OCI-LY3 (cell line): ENCODE measurements at regions not wholly inside any gene's neighbourhood (a gene's known extent, or its start where the extent isn't known, plus 50 kb on each side); places are given as distances from the start of the nearest gene placed in this dataset.

ENCODE experiments used
- EZH2phosphoT487 ChIP-seq: fragments of 200-600 bp; shearing (Covaris generic); IDR thresholded peaks from 2 replicates; pipeline ENCODE4 v1.6.1; 2018; ENCODE audit warnings: antibody characterized with exemption, mixed run types, low read depth
- TF ChIP-seq, protein P1 (sequence below): fragments of 200-600, 300-600 bp; sonication (generic); IDR thresholded peaks from 2 replicates; pipeline ENCODE4 v1.5.1; 2014; ENCODE audit warnings: antibody characterized with exemption, low read length, low read depth

DNA sequence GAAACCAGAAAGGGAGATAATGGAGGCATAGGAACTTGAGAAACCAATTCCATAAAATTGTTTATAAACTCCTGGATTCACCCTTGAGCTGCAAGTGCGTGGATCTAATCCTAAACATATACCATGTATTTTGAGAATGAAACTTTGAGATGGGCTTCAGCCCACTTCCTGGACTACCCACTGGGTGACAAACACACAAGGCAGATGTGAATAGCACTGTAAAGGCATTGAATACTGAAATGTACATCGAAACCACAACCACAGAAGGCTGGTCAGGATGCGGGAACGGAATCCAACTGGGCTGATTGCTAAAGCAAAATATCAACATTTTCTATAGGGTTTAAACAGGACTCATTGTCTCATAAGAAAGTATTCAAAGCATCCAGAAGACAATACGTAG, 228.5 kb upstream of the ZEB2 start:
- TF ChIP-seq, protein P1, sequence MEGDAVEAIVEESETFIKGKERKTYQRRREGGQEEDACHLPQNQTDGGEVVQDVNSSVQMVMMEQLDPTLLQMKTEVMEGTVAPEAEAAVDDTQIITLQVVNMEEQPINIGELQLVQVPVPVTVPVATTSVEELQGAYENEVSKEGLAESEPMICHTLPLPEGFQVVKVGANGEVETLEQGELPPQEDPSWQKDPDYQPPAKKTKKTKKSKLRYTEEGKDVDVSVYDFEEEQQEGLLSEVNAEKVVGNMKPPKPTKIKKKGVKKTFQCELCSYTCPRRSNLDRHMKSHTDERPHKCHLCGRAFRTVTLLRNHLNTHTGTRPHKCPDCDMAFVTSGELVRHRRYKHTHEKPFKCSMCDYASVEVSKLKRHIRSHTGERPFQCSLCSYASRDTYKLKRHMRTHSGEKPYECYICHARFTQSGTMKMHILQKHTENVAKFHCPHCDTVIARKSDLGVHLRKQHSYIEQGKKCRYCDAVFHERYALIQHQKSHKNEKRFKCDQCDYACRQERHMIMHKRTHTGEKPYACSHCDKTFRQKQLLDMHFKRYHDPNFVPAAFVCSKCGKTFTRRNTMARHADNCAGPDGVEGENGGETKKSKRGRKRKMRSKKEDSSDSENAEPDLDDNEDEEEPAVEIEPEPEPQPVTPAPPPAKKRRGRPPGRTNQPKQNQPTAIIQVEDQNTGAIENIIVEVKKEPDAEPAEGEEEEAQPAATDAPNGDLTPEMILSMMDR, result no peak
- no peak for TF ChIP-seq EZH2phosphoT487
